CD14-positive monocyte (primary cell): ENCODE measurements at regions not wholly inside any gene's neighbourhood (a gene's known extent, or its start where the extent isn't known, plus 50 kb on each side); places are given as distances from the start of the nearest gene placed in this dataset.

Source experiments
- DNase-seq, 3 donors: peaks; one replicate each; pipeline ENCODE4 v3.0.0-alpha.2; 2011 to 2022
- H2AFZ ChIP-seq: 2 replicates; pipeline ENCODE4 v1.6.0; 2012; ENCODE audit warnings: mild to moderate bottlenecking, low read depth, low read length, inconsistent platforms; ENCODE audit not compliant: insufficient read depth, poor library complexity, severe bottlenecking
- H3K27ac ChIP-seq, 2 donors: 1 replicate in 1 of 2; 2 replicates in 1 of 2; pipeline ENCODE4 v1.5.1; 2012 to 2013; ENCODE audit warnings: low read length in 2 of 2, control low read depth in 1 of 2, inconsistent platforms in 1 of 2, low read depth in 1 of 2, mild to moderate bottlenecking in 1 of 2
- H3K27me3 ChIP-seq, 2 donors: one replicate each; pipeline versions ENCODE4 v1.6.0 to v1.6.1; 2011 to 2013; ENCODE audit warnings: low read length in 2 of 2; ENCODE audit not compliant: control insufficient read depth in 2 of 2, insufficient read depth in 2 of 2
- H3K36me3 ChIP-seq, 2 donors: replicated peaks in 1 of 2; 1 replicate in 1 of 2; 2 replicates in 1 of 2; pipeline versions ENCODE4 v1.5.1 to v1.6.1; 2012 to 2013; ENCODE audit warnings: low read length in 2 of 2, control low read depth in 1 of 2, inconsistent platforms in 1 of 2, mild to moderate bottlenecking in 1 of 2; ENCODE audit not compliant: insufficient read depth in 2 of 2, control insufficient read depth in 1 of 2
- H3K4me1 ChIP-seq, 2 donors: 1 replicate in 1 of 2; 2 replicates in 1 of 2; pipeline versions ENCODE4 v1.5.1 to v1.6.1; 2012 to 2013; ENCODE audit warnings: low read length in 2 of 2, control low read depth in 1 of 2, inconsistent platforms in 1 of 2, mild to moderate bottlenecking in 1 of 2, moderate library complexity in 1 of 2; ENCODE audit not compliant: insufficient read depth in 2 of 2, control insufficient read depth in 1 of 2
- H3K4me2 ChIP-seq: replicated peaks from 2 replicates; pipeline ENCODE3; 2012; ENCODE audit warnings: low read length, moderate library complexity, mild to moderate bottlenecking; ENCODE audit not compliant: poor library complexity, severe bottlenecking; ENCODE audit errors: extremely low read depth
- H3K4me3 ChIP-seq, 3 experiments: fragments of 200-600 bp in 1 of 3; sonication (generic) in 1 of 3; replicated peaks in 1 of 3; 1 replicate in 2 of 3; 2 replicates in 1 of 3; pipeline ENCODE4 v1.5.1; 2011 to 2013; ENCODE audit warnings: low read length in 3 of 3, mild to moderate bottlenecking in 3 of 3, control low read depth in 2 of 3, low read depth in 2 of 3, inconsistent platforms in 1 of 3, moderate library complexity in 1 of 3
- H3K79me2 ChIP-seq: 2 replicates; pipeline ENCODE4 v1.6.0; 2012; ENCODE audit warnings: mild to moderate bottlenecking, control low read depth, inconsistent platforms, low read length, moderate library complexity; ENCODE audit not compliant: insufficient read depth
- H3K9ac ChIP-seq: 2 replicates; pipeline ENCODE4 v1.6.0; 2017; ENCODE audit warnings: low read length, mild to moderate bottlenecking; ENCODE audit not compliant: insufficient read depth, poor library complexity, severe bottlenecking
- H3K9me3 ChIP-seq, 2 donors: replicated peaks in 1 of 2; 1 replicate in 1 of 2; 2 replicates in 1 of 2; pipeline versions ENCODE4 v1.5.1 to v1.6.1; 2012 to 2013; ENCODE audit warnings: low read length in 2 of 2, control low read depth in 1 of 2; ENCODE audit not compliant: control insufficient read depth in 1 of 2, insufficient read depth in 1 of 2
- H4K20me1 ChIP-seq: 2 replicates; pipeline ENCODE4 v1.6.0; 2012; ENCODE audit warnings: mild to moderate bottlenecking, low read length, control low read depth, moderate library complexity; ENCODE audit not compliant: insufficient read depth
- H3K27ac Mint-ChIP-seq, 7 donors: one replicate each; pipeline ENCODE4 v1.8.0; 2020; ENCODE audit warnings: mild to moderate bottlenecking in 7 of 7, mixed read lengths in 7 of 7, moderate library complexity in 6 of 7, inconsistent platforms in 2 of 7
- H3K27me3 Mint-ChIP-seq, 3 donors: one replicate each; pipeline ENCODE4 v1.8.0; 2021 to 2022; ENCODE audit warnings: low read depth in 3 of 3, mild to moderate bottlenecking in 3 of 3, mixed read lengths in 3 of 3, moderate library complexity in 3 of 3, inconsistent platforms in 1 of 3
- H3K36me3 Mint-ChIP-seq, 2 donors: one replicate each; pipeline ENCODE4 v1.8.0; 2020; ENCODE audit warnings: mixed read lengths in 2 of 2, inconsistent platforms in 1 of 2, mild to moderate bottlenecking in 1 of 2
- H3K4me1 Mint-ChIP-seq: one replicate; pipeline ENCODE4 v1.8.0; 2020; ENCODE audit warnings: mild to moderate bottlenecking, mixed read lengths
- H3K4me3 Mint-ChIP-seq, 2 donors: one replicate each; pipeline ENCODE4 v1.8.0; 2020; ENCODE audit warnings: mild to moderate bottlenecking in 2 of 2, mixed read lengths in 2 of 2, moderate library complexity in 1 of 2
- H3K9me3 Mint-ChIP-seq, 7 donors: one replicate each; pipeline ENCODE4 v1.8.0; 2020 to 2022; ENCODE audit warnings: mixed read lengths in 7 of 7, mild to moderate bottlenecking in 6 of 7, moderate library complexity in 6 of 7, inconsistent platforms in 2 of 7
- WGBS: methylation state at CpG from one replicate; pipeline ENCODE4 v1.1.5; 2013; ENCODE audit warnings: missing lambda C conversion rate; ENCODE audit not compliant: insufficient coverage; 5-methylcytosine and 5-hydroxymethylcytosine counted together
- intact Hi-C, 2 donors: fragments of 100-400 bp; cut with micrococcal nuclease; formaldehyde crosslinking; loops; one replicate each; pipeline versions ENCODE4 v1.15.0 to v1.15.1; 2023
- TF ChIP-seq, protein P1 (sequence below): fragments of 200-600 bp; IDR thresholded peaks from one replicate; pipeline ENCODE4 v1.8.0; 2022; ENCODE audit warnings: antibody characterized with exemption, mild to moderate bottlenecking

DNA sequence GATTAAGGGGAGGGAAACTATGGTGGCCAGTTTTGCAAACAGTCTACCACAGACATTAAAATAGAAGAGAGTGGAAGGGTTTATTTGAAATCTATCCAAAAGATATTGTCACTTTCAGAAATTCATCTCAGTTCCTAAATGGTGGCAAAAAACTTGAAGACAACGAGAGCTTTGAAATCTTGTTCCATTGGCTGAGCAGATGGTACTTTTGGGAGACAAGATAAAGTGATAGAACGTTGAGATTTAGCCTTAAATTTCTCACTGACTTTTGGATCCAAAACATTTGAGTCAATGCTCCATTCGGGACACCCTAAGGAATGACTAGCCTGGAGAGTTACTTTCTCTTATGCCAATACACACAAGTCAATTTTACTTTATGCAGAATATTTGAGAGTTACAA lies 319.1 kb upstream of the LARGE1 start:
- no peak overlapping the region for H3K4me3 Mint-ChIP-seq
- 100% methylated on average over 1 of the region's 3 CpGs for WGBS
- H2AFZ ChIP-seq: no peak overlapping the region
- TF ChIP-seq, protein P1, sequence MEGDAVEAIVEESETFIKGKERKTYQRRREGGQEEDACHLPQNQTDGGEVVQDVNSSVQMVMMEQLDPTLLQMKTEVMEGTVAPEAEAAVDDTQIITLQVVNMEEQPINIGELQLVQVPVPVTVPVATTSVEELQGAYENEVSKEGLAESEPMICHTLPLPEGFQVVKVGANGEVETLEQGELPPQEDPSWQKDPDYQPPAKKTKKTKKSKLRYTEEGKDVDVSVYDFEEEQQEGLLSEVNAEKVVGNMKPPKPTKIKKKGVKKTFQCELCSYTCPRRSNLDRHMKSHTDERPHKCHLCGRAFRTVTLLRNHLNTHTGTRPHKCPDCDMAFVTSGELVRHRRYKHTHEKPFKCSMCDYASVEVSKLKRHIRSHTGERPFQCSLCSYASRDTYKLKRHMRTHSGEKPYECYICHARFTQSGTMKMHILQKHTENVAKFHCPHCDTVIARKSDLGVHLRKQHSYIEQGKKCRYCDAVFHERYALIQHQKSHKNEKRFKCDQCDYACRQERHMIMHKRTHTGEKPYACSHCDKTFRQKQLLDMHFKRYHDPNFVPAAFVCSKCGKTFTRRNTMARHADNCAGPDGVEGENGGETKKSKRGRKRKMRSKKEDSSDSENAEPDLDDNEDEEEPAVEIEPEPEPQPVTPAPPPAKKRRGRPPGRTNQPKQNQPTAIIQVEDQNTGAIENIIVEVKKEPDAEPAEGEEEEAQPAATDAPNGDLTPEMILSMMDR: no peak
- no peaks in the 10 kb centered on the region for H3K4me1 Mint-ChIP-seq
- intact Hi-C loops: no loop called here
- H3K27ac Mint-ChIP-seq: no peak overlapping the region
- peaks cover 0 to 2% (median 1%) of the 10 kb centered on the region in 3 donors for H3K27me3 Mint-ChIP-seq
- H3K27me3 ChIP-seq: no peaks in the 10 kb centered on the region
- H3K9me3 Mint-ChIP-seq: peaks cover 6 to 26% (median 19%) of the 10 kb centered on the region in 7 donors
- no peaks in the 10 kb centered on the region for H4K20me1 ChIP-seq
- H3K36me3 Mint-ChIP-seq: no peaks in the 10 kb centered on the region
- no peak overlapping the region for H3K4me3 ChIP-seq
- no peak for DNase-seq
- H3K9ac ChIP-seq: no peak overlapping the region
- H3K4me1 ChIP-seq: no peaks in the 10 kb centered on the region
- no peak overlapping the region for H3K27ac ChIP-seq
- H3K9me3 ChIP-seq: peaks cover 14 to 23% of the 10 kb centered on the region in 2 donors
- no peaks in the 10 kb centered on the region for H3K36me3 ChIP-seq
- H3K79me2 ChIP-seq: no peaks in the 10 kb centered on the region
- no peak overlapping the region for H3K4me2 ChIP-seq

DNA sequence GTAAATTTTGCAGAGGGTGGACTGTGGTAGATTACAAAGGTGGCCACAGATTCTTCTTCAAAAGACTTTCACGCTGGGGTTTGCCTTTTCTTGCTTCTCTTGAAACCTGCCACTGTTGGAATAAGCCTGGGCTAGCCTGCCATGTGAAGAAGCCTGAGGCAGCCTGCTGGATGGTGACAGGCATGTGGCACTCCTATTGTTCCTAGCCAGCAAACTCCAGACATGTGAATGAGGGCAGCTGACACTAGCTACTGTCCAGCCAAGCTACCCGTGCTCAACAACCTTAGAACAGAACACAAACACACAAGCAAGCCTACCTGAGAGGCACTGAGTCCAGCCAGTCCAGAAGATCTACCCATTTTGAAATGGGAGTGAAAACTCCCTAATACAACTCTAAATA lies 322.7 kb upstream of the LARGE1 start:
- peaks cover 10 to 12% of the 10 kb centered on the region in 2 donors for H3K9me3 ChIP-seq
- 80% methylated on average over 1 of the region's 2 CpGs for whole genome bisulfite sequencing
- no peaks in the 10 kb centered on the region for H3K36me3 ChIP-seq
- Mint-ChIP-seq H3K4me3 (no peak overlapping the region), H3K27ac (no peak overlapping the region), H3K27me3 (peaks cover 0 to 2% (median 0%) of the 10 kb centered on the region in 3 donors), H3K36me3 (no peaks in the 10 kb centered on the region), H3K9me3 (peaks cover 6 to 24% (median 11%) of the 10 kb centered on the region in 7 donors), H3K4me1 (no peaks in the 10 kb centered on the region)
- no peak overlapping the region for H3K27ac ChIP-seq
- no peak overlapping the region for H2AFZ ChIP-seq
- no peak overlapping the region for H3K9ac ChIP-seq
- no peak for DNase-seq
- TF ChIP-seq, protein P1: no peak
- intact Hi-C loops: no loop called here
- H3K4me1 ChIP-seq: no peaks in the 10 kb centered on the region
- H4K20me1 ChIP-seq: no peaks in the 10 kb centered on the region
- no peaks in the 10 kb centered on the region for H3K27me3 ChIP-seq
- no peaks in the 10 kb centered on the region for H3K79me2 ChIP-seq
- H3K4me3 ChIP-seq: no peak overlapping the region
- H3K4me2 ChIP-seq: no peak overlapping the region
